ENCODE measurements at regions not wholly inside any gene's neighbourhood (a gene's known extent, or its start where the extent isn't known, plus 50 kb on each side); places are given as distances from the start of the nearest gene placed in this dataset.
A peak's percentile ranks its signal among the peaks of the same experiment; 100 is the strongest.

DNA sequence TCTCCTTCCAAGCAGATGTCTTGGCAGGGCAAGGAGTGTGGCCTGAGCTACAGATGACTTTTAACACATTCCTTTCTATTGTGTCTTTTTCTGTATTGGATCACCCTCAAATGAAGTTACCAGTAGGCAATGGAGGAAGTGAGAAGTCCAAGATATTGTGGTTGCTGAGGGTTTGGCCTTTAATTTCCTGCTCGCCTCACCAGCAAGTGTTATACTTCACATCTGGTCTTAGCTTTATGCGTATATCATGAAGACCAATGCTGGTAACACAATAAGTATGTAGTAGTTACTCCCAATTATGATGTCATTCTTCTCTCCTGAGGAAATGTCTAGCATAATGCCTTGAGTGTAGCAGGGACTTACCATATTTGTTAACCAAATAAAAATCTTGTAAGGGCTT lies 179.9 kb downstream of the ZIC1 start:
- peak; percentile 19 for DNase-seq (ENCODE audit: low read depth)

DNA sequence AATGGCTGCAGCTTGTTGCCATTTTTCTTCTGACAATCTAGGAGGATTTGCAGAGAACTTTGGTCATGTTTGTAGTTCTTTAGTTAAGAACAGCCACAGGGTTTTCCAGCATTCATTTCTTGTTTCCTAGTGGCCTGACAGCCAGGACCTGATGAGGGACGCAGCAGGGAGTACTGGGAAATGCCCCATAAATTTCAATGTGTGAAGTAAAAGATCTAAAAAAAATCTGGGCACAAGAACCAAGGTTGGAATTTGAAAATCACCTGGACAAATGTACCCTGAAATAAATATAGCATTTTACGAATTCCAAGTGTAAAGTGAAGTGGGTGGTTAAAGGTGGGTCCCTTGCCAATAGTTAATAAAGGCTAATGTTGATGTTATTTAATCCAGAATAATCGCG lies 195.0 kb downstream of the ZIC1 start:
- DNase-seq (ENCODE audit: low read depth): no peak

- DNase-seq (ENCODE audit: low read depth): no peak
These were observed 204.6 kb downstream of the ZIC1 start for GRCh38 chr3:147613725-147614124.

DNA sequence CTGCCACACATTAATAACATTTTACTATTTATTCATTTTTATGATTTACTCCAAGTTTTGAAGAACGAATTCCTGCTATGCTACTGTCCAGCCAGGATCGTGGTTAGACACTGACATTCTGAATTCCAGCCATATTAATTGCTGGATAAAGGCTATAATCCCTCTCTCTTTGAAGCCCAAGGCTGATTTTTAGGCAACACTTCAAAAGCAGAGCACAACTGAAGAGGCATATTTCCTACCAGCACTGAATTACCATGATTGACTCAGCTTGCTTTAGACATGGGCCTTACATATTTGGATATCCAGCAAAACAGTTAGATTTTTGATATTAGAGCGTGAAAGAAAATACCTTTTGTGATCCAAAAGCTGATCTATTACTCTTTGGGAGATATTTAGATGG lies 205.0 kb downstream of the ZIC1 start:
- no peak for DNase-seq (ENCODE audit: low read depth)

DNA sequence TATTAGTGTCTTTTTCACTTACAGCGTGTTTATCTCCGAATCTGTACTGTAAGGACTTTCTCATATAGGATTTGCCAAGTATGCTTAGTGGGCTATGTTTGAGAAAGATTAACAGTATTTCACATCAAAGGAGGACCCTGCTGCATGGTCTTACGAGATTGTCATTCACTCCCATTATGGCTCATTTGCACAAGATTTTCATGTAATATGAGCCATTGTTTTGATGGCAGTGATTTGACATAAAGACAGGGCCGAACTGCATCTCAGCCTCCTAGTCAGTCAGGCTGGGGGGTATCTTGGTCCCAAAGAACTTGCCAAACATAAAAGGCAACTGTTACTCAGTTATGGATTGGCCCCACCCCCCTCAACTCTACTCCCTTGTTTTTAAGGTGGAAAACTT lies 205.9 kb downstream of the ZIC1 start:
- DNase-seq (ENCODE audit: low read depth): no peak

GRCh38 chr3:147616998-147617619 lies 207.9 kb downstream of the ZIC1 start:
- peak; percentile 15 for DNase-seq (ENCODE audit: low read depth)

- DNase-seq (ENCODE audit: low read depth): no peak
These were observed 209.5 kb downstream of the ZIC1 start for GRCh38 chr3:147618691-147619090.

GRCh38 chr3:147619921-147620560 lies 210.9 kb downstream of the ZIC1 start:
- no peak for DNase-seq (ENCODE audit: low read depth)

- peak; percentile 39 for DNase-seq (ENCODE audit: low read depth)
These were observed 211.7 kb downstream of the ZIC1 start for GRCh38 chr3:147620906-147621305.

DNA sequence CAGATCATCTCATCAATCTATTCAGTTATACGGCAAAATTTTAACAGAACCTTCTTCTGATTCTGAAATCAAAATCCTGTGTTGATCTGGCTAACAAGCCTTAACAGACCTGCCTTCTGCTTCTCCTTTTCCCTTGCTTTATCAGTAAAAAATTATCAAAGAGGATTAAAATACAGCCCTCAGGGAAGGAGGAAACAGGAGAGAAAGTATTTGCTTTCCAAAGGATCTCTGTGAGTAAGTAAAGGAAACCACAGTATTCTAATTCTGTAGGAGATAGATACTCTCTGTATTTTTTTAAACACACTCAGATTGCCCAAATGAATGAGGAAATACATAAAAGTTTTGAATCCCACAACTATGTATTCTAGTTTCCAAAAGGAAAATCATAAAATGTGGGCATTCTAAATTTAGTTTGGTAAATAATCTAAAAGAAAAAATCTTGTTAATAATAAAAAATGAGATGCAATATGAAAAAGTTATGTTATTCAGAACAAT lies 221.8 kb downstream of the ZIC1 start:
- no peak for DNase-seq (ENCODE audit: low read depth)

DNA sequence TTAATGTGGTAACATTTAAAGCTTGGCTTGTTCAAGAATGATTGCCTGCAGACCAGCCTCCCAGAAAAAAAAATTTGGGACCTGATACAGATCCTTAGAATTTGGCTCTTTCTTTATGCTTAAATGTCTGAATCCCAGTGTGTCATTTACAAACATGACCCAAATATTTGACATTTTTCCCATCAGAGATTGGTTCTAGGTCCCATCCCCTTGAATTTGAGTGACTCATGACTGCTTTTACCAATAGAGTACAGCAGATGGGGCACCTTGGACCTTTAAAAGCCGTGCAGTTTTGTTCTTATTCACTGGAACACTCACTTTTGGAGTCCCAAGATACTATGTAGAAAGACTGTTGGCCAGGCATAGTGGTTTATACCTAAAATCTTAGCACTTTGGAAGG lies 231.6 kb downstream of the ZIC1 start:
- DNase-seq (ENCODE audit: low read depth): no peak

DNA sequence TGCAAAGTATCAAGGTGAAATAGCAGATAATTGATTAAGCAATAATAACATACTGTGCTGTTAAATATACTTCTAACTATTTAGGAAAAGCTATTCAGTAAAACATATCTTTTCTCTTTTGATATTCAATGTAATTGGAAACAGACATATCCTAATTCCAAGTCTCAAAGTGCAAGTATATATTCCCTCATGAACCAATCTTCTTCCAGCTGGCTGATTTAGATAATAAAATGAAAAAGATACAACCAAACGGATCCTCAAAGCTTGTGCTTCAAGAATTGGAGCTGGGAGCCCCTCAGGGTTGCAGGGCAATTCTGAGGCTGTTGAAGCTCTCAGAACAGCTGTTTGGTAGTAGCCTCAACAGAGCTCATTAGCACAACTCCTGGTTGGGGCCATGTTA lies 236.6 kb downstream of the ZIC1 start:
- no peak for DNase-seq (ENCODE audit: low read depth)

- no peak for DNase-seq (ENCODE audit: low read depth)
These were observed 240.3 kb downstream of the ZIC1 start for GRCh38 chr3:147649475-147649874.

DNA sequence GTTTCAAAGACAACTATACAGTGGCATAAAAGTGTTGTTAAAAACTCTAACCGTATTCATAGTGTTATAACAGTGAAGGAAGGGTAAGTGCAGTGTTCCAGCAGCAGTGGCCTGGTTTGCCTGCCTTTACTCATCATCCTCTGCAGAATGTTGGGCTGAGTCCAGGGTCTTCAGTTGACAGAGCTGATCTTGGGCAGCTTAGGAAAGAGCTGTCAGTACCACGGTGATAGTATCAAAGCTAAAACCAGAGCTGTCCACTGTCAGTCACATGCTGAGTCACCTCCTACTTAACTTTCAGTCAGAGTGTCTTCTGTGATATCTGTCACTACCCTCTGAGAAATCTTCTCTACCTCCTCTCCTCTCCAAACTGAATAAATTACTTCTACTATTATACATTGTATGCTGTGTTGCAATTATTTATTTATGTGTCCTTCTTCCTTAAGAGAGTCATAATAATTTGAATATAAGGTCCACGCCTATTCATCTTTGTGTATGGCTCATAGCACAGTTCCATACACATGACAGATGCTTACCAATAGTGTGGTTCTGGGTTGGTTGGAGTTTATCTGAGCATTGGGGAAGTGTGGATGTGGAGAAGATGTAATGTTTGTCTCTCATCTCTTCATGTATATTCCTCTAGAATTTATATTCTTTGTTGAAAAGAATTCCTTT lies 242.1 kb downstream of the ZIC1 start:
- no peak for DNase-seq (ENCODE audit: low read depth)

- DNase-seq (ENCODE audit: low read depth): no peak
These were observed 243.6 kb downstream of the ZIC1 start for GRCh38 chr3:147652651-147653366.

GRCh38 chr3:147653367-147653923 lies 244.3 kb downstream of the ZIC1 start:
- DNase-seq (ENCODE audit: low read depth): no peak

GRCh38 chr3:147654827-147655226 lies 245.7 kb downstream of the ZIC1 start:
- peak; percentile 65 for DNase-seq (ENCODE audit: low read depth)

GRCh38 chr3:147655236-147655635 lies 246.1 kb downstream of the ZIC1 start:
- no peak for DNase-seq (ENCODE audit: low read depth)

DNA sequence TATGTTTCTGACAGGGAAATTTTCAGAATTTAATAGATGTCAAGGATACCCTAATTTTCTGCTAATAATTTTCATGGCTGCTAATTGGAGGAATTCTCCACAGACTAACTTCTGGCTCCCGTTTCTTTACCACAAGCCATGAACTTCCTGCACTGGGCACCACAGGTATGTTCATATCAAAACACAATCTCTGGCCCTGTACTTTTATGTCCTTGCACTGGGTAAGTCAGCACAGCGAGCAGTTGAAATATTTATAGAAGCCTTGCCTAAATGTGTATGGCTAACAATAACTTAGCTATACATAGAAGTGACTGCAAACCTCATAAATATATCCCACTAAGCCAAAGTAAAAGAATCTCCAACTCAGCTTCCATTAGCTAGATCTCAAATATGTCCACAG lies 246.9 kb downstream of the ZIC1 start:
- no peak for DNase-seq (ENCODE audit: low read depth)

- no peak for DNase-seq (ENCODE audit: low read depth)
These were observed 252.8 kb downstream of the ZIC1 start for GRCh38 chr3:147661916-147662315.

DNA sequence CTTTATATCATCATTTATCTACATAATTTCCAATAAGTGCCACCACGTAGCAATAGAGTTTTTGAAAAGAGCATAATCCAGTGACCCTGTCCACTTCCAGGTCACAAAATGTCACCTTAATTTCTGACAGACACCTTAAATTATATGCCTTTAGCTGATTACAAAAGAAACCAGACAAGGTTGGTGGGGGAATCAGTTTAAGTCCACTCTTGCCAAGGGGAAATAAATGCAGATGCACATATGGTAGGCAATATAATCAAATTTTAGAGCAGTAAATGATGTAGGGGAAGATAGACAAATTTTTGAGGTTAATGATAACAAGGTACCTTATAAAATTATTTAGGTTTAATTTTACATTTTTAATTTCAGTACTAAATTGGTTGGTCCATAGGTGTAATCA lies 253.5 kb downstream of the ZIC1 start:
- no peak for DNase-seq (ENCODE audit: low read depth)

- DNase-seq (ENCODE audit: low read depth): no peak
These were observed 259.9 kb downstream of the ZIC1 start for GRCh38 chr3:147669077-147669476.

Data from stromal cell of bone marrow (primary cell).